ENCODE measurements at regions not wholly inside any gene's neighbourhood (a gene's known extent, or its start where the extent isn't known, plus 50 kb on each side); places are given as distances from the start of the nearest gene placed in this dataset.

DNA sequence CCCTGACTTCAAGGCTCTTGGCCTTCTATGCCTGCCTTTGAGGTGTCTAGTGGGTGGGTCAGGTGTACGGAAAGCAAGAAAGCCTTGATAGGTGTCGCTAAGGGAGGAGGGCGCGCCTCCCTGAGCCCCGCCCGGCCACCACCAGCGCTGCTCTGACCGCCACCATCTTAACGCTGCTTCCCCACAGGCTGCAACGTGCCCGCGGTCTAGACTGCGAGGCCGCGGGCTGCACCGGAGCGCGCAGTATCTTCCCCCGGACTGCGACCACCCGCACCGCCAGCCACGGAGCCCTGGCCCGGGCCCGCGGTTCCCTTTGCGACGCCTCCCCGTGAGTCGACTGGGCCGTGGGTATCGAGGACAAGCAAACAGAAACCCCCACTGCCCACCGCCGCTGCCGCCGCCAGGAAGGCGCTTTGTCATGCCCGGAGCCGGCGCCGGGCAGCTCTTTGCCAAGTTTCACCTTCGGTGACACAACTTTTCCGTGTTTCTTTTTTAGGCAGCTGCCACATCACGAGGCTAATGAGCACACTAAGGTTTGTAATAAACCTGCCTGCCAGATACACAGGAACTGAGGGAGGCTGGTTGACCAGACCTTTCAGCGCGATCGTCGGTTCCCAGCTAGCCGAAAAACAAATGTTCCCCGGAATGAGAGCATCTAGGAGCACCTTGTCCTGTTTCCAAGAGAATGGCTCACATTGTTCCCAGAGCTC, 335.8 kb upstream of the F9 start (continued):
- TF ChIP-seq, protein P1, sequence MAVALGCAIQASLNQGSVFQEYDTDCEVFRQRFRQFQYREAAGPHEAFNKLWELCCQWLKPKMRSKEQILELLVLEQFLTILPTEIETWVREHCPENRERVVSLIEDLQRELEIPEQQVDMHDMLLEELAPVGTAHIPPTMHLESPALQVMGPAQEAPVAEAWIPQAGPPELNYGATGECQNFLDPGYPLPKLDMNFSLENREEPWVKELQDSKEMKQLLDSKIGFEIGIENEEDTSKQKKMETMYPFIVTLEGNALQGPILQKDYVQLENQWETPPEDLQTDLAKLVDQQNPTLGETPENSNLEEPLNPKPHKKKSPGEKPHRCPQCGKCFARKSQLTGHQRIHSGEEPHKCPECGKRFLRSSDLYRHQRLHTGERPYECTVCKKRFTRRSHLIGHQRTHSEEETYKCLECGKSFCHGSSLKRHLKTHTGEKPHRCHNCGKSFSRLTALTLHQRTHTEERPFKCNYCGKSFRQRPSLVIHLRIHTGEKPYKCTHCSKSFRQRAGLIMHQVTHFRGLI (CRISPR knock-in tag; IDR thresholded peaks at IDR 0.05), result no peak
- peak; percentile 17 for TF ChIP-seq TAF1 (IDR thresholded peaks at IDR 0.05; ENCODE audit: control insufficient read depth, extremely low read depth, insufficient read depth, low read length, severe bottlenecking)
- no peak for TF ChIP-seq CBFB (CRISPR knock-in tag; IDR thresholded peaks at IDR 0.05)
- TF ChIP-seq POLR2G (IDR thresholded peaks at IDR 0.05; ENCODE audit: low read depth, low read length), result peak; percentile 82
- peak; percentile 84 for TF ChIP-seq RBFOX2 (IDR thresholded peaks at IDR 0.05; ENCODE audit: low read depth, low read length)
- TF ChIP-seq, protein P2, sequence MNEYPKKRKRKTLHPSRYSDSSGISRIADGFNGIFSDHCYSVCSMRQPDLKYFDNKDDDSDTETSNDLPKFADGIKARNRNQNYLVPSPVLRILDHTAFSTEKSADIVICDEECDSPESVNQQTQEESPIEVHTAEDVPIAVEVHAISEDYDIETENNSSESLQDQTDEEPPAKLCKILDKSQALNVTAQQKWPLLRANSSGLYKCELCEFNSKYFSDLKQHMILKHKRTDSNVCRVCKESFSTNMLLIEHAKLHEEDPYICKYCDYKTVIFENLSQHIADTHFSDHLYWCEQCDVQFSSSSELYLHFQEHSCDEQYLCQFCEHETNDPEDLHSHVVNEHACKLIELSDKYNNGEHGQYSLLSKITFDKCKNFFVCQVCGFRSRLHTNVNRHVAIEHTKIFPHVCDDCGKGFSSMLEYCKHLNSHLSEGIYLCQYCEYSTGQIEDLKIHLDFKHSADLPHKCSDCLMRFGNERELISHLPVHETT (CRISPR knock-in tag; conservative IDR thresholded peaks at IDR 0.05 in 1 of 2, IDR thresholded peaks at IDR 0.05 in 1 of 2), result peak in 1 of 2 experiments; percentile 51; a peak in 1 of 4 replicates
- TF ChIP-seq BCOR (IDR thresholded peaks at IDR 0.05), result no peak
- TF ChIP-seq, protein P3, sequence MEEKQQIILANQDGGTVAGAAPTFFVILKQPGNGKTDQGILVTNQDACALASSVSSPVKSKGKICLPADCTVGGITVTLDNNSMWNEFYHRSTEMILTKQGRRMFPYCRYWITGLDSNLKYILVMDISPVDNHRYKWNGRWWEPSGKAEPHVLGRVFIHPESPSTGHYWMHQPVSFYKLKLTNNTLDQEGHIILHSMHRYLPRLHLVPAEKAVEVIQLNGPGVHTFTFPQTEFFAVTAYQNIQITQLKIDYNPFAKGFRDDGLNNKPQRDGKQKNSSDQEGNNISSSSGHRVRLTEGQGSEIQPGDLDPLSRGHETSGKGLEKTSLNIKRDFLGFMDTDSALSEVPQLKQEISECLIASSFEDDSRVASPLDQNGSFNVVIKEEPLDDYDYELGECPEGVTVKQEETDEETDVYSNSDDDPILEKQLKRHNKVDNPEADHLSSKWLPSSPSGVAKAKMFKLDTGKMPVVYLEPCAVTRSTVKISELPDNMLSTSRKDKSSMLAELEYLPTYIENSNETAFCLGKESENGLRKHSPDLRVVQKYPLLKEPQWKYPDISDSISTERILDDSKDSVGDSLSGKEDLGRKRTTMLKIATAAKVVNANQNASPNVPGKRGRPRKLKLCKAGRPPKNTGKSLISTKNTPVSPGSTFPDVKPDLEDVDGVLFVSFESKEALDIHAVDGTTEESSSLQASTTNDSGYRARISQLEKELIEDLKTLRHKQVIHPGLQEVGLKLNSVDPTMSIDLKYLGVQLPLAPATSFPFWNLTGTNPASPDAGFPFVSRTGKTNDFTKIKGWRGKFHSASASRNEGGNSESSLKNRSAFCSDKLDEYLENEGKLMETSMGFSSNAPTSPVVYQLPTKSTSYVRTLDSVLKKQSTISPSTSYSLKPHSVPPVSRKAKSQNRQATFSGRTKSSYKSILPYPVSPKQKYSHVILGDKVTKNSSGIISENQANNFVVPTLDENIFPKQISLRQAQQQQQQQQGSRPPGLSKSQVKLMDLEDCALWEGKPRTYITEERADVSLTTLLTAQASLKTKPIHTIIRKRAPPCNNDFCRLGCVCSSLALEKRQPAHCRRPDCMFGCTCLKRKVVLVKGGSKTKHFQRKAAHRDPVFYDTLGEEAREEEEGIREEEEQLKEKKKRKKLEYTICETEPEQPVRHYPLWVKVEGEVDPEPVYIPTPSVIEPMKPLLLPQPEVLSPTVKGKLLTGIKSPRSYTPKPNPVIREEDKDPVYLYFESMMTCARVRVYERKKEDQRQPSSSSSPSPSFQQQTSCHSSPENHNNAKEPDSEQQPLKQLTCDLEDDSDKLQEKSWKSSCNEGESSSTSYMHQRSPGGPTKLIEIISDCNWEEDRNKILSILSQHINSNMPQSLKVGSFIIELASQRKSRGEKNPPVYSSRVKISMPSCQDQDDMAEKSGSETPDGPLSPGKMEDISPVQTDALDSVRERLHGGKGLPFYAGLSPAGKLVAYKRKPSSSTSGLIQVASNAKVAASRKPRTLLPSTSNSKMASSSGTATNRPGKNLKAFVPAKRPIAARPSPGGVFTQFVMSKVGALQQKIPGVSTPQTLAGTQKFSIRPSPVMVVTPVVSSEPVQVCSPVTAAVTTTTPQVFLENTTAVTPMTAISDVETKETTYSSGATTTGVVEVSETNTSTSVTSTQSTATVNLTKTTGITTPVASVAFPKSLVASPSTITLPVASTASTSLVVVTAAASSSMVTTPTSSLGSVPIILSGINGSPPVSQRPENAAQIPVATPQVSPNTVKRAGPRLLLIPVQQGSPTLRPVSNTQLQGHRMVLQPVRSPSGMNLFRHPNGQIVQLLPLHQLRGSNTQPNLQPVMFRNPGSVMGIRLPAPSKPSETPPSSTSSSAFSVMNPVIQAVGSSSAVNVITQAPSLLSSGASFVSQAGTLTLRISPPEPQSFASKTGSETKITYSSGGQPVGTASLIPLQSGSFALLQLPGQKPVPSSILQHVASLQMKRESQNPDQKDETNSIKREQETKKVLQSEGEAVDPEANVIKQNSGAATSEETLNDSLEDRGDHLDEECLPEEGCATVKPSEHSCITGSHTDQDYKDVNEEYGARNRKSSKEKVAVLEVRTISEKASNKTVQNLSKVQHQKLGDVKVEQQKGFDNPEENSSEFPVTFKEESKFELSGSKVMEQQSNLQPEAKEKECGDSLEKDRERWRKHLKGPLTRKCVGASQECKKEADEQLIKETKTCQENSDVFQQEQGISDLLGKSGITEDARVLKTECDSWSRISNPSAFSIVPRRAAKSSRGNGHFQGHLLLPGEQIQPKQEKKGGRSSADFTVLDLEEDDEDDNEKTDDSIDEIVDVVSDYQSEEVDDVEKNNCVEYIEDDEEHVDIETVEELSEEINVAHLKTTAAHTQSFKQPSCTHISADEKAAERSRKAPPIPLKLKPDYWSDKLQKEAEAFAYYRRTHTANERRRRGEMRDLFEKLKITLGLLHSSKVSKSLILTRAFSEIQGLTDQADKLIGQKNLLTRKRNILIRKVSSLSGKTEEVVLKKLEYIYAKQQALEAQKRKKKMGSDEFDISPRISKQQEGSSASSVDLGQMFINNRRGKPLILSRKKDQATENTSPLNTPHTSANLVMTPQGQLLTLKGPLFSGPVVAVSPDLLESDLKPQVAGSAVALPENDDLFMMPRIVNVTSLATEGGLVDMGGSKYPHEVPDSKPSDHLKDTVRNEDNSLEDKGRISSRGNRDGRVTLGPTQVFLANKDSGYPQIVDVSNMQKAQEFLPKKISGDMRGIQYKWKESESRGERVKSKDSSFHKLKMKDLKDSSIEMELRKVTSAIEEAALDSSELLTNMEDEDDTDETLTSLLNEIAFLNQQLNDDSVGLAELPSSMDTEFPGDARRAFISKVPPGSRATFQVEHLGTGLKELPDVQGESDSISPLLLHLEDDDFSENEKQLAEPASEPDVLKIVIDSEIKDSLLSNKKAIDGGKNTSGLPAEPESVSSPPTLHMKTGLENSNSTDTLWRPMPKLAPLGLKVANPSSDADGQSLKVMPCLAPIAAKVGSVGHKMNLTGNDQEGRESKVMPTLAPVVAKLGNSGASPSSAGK (IDR thresholded peaks at IDR 0.05), result peak; percentile 86
- TF ChIP-seq ZNF217 (CRISPR knock-in tag; IDR thresholded peaks at IDR 0.05), result no peak
- TF ChIP-seq L3MBTL2 (IDR thresholded peaks at IDR 0.05), result peak; percentile 89
- 0 out of 2 replicates have a peak, but pooled peaks have one; percentile 39 for TF ChIP-seq HDAC8 (tag; IDR thresholded peaks at IDR 0.05)
- no peak for TF ChIP-seq TEAD4 (IDR thresholded peaks at IDR 0.05; ENCODE audit: low read length)
- no peak for TF ChIP-seq TEAD4 (CRISPR knock-in tag; IDR thresholded peaks at IDR 0.05; ENCODE audit: borderline replicate concordance)
